AG08395 (cell line): ENCODE measurements at regions not wholly inside any gene's neighbourhood (a gene's known extent, or its start where the extent isn't known, plus 50 kb on each side); places are given as distances from the start of the nearest gene placed in this dataset.
"Not testable (repeated sequence)": the region's sequence is repeated elsewhere in the genome, so short reads cannot be mapped to it uniquely, and the experiment has no call there.

ENCODE experiments used
- DNase-seq: peaks from one replicate; pipeline ENCODE4 v3.0.0; 2012; ENCODE audit warnings: mixed read lengths, low spot score

DNA sequence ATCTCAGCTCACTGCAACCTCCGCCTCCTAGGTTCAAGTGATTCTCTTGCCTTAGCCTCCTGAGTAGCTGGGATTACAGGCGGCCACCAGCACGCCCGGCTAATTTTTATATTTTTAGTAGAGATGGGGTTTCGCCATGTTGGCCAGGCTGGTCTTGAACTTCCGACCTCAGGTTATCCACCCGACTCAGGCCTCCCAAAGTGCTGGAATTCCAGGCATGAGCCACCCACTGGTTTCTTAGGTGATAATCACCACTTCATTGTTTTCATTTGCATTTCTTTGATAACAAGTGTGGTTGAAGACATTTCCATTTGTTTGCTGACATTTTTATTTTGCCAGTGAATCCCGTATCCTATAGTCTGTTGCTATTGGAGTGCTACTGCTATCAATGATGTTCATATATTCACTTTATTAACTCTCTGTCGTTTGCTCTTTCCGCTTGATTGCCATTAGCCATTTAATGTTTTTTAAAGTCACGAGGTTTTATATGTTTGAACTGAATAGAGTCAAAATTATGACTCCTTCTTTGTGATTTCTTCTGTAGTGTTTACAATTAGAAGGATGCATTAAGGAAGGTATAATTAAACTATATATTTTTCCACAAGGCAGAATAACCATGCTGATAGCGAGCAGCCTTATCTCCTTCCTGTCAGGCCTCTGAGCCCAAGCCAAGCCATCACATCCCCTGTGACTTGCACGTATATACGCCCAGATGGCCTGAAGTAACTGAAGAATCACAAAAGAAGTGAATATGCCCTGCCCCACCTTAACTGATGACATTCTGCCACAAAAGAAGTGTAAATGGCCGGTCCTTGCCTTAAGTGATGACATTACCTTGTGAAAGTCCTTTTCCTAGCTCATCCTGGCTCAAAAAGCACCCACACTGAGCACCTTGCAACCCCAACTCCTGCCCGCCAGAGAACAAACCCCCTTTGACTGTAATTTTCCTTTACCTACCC, 87.3 kb upstream of the DAPK1 start:
- DNase-seq = not testable (repeated sequence)

DNA sequence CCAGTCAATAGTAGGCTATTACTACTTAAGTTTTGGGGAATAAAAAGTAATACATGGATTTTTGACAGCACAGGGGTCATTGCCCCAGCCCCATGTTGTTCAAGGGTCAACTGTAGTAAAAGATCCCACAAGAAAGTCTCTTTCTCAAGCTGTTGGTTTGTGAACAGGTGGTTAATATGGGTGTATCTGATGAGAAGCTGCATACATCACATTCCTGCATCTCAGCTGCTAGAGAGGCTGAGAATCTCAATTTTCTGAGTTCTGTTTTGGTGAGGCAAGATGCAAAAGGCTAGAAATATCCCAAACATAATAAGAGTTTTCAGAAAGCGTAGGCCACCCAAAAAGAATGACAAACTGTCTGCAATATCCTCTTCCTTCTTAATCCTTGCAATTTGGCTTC, 76.8 kb upstream of the DAPK1 start:
- DNase-seq = no peak

DNA sequence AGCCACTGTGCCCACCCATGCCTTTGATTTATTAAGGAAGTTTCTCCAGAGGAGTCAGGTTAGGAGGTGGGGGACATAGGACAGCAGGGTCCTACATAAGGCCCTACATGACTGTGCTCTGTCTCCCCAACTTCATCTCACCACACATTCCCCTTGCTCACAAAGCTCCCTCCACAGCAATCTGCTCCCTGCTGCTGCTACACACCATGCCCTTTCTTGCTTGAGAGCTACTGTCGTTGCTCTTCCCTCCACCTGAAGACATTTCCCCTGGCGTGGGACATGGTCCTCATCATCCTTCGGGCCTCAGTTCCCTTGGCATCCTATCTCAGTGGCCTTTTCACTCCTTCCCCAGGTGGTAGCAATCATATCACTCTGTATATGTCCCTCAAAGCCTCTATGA, 75.9 kb upstream of the DAPK1 start:
- DNase-seq = no peak

DNA sequence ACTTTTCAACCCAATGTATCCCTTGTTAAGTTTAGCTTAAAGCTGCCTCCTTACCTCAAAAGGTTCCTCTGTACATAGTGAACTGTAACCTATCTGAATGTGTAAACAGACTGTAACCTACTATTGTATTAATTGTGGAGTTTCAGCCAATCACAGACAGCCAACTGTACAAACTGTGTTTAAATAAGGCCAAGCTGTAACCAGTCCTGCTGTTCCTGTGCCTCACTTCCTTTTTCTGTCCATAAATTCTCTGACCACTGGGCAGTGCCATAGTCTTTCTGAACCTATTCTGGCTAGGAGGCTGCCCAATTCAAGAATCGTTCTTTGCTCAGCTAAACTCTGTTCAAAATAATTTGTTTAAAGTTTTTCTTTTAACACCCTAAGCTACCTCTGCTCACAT, 74.7 kb upstream of the DAPK1 start:
- DNase-seq = no peak

DNA sequence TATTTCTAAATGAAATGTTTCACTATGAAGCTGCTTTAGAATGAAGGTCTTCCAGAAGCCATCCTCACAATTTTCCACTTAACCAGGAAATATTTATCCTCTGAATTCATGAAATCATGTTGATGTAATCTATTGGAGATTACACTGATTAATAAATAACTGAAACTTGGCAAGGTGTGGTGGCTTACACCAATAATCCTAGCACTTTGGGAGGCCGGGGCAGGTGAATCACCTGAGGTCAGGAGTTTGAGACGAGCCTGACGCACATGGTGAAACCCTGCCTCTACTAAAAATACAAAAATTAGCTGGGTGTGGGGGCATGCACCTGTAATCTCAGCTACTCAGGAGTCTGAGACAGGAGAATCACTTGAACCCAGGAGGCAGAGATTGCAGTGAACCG, 73.8 kb upstream of the DAPK1 start:
- DNase-seq = not testable (repeated sequence)

DNA sequence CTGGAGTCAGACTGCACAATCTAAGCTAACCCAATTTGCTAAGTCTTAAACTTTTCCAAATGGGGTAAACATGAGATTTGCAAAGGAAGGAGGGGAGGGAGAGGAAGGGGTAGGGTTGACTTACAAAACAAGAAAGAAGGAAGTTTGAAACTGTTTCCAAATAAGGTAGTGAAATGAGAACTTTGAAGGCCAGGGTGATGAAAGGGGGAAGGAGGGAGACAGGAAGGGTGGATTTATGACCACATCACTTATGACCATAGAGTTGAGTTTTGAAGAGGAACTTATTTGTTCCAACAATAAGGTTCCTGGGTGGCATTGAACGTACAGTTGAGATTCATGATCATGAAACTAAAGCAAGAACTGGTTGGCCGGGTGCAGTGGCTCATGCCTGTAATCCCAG, 72.5 kb upstream of the DAPK1 start:
- no peak for DNase-seq

DNA sequence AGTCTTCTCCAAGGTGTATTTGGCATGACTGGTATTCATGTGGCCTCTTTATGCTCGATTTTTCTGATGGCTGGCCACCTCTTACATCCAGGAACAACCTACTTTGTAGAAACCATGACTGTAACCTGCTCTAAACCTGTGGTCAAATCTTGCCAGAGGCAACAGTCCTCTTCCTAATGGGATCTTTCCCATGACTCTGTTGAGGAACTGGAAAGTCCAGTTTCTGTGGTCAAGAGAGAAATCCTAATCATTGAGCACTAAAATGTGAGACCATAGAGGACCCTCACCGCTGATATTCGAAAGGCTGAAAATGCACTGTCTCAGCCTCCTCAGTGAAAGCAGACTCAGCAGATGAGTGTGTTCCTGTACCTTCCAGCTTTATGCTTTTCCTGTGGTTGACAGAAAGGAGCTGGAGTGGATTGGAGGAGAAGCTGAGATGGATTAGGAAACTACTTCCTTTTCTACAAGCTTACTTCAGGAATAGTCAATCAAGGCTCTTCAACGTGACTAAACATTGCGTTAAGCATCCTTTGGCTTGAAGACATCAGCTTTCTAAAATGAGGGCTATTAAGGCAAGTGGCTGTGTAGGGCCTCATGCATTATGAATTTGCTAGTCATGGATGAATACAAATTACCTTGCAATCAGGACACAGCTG, 69.7 kb upstream of the DAPK1 start:
- no peak for DNase-seq

DNA sequence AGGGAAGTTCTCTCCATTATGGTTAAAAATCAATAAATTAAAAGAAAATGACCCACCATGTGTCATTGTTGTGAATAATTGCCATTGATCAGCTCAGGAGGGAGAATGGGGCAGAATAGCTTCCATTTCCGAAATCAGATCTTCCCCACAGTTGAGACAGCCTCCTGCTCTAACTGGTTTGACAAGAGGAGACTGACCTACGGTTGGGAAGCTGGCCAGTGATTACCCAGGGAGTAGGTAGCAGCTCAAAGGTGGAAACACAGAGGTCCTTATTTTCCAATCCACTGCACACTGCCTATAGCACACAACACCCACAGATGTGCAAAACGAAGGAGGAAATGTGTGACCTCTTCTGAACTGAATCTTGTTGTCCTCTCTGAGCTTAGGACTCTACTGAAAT, 69.0 kb upstream of the DAPK1 start:
- DNase-seq = no peak

DNA sequence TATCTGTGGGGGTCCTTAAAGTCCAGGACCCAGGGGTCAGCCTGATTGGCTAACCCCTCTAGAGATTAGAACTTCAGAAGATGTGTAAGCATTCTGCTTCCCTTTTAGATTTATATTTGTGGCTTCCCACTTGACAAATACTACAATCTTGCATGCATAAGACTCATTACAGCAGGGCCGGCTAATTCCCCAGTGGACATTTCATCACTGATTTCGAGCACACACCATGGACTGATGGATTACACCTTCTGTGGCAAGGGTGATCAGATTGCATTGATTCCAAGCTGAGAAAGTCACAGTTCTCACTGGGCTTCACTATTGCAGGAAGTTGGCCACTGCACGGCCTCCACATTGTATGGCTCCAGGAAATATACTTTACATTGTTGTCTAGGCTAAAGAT, 65.8 kb upstream of the DAPK1 start:
- DNase-seq = peak; percentile 12

DNA sequence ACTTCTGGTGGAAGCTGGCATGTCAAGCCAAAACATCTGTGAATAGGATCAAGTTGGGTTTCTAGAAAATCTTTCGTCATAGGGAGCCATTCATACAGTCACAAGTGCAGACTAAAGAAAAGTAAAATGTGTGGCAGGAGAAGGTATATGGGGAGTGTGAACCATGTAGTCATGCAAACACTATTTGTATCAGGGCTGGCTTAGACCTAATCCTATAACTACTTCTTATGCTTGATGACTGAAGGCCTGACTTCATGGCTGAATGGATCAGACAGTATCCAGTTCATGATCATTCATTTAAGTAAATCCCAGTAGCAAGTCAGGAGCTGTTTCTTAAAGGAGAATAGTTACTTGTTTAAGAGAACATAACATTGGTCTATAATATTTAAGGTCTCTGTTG, 63.8 kb upstream of the DAPK1 start:
- DNase-seq = no peak

DNA sequence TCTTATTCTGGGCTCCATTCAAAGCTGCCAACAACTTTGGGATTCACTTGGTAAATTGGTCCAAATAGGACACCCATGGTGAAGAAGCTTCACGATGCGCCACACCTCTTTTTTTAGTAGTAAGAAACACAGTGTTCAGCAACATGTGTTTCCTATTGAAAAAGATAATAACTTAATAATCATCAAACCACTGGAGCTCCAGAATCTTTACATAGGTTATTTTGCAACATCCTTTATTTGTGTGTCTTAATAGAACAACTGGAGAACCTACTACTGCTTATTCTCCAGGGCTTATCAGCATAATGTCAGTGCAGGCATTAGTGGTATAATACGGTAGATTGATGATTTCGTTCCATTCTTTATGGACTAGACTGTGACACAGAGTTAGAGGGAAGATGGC, 63.3 kb upstream of the DAPK1 start:
- no peak for DNase-seq

DNA sequence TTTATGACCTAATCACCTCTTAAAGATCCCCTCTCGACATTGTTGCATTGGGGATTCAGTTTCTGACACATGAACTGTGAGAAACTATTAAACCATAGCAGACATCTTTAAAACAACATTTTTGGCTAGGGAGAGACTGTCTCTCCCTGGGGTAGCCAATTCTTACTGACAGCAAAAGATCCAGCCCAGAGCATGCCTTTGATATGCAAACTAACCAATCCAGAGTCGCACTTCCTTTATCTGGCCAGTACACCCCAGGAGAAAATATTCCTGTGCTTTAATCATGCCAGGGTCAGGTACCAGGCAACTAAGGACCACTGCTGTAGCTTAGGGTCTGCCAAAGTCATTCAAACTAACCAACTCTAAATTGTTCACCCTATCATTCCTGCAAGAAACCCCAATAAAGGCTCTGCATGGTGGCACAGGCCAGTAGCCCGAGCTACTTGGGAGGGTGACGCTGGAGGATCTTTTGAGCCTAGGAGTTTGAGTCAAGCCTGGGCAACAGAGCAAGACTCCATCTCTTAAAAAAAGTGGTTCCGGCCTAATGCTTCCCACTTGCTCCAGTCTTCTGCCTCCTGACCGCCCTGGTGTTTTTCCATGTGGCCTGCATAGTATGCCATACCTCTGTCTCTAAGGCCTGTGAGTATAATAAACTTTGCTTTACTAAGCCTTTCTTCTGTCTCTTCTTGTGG, 62.3 kb upstream of the DAPK1 start:
- no peak for DNase-seq

DNA sequence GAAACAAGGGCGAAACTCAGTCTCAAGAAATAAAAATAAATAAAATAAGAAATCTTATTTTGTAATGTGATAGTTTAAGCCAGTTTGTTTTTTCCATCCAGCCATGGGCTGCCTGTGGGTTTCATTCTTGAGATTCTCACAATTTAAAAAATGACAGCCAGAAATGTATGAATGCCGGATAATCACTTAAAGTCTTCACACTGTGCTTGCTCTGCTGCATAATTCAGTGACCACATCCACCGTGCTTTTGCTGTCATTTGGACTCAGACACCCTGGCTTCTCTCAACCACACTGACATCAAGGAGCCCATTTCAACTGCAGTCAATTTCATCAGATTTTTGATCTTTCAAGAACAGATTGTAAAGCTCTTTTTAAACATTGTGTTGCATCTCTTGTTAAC, 61.0 kb upstream of the DAPK1 start:
- DNase-seq = peak; percentile 10

DNA sequence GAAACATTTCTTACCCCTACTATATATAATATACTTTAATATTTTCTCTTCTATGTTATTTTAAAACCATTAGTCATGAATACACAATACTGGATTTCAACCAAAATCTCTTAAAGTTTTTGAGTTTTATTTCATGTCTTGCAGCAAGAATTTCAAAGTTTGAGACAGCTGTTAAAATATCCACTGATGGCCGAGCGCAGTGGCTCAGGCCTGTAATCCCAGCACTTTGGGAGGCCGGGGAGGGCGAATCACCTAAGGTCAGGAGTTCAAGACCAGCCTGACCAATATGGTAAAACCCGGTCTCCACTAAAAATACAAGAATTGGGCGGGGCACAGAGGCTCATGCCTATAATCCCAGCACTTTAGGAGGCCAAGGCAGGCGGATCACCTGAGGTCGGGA, 59.7 kb upstream of the DAPK1 start:
- no peak for DNase-seq

DNA sequence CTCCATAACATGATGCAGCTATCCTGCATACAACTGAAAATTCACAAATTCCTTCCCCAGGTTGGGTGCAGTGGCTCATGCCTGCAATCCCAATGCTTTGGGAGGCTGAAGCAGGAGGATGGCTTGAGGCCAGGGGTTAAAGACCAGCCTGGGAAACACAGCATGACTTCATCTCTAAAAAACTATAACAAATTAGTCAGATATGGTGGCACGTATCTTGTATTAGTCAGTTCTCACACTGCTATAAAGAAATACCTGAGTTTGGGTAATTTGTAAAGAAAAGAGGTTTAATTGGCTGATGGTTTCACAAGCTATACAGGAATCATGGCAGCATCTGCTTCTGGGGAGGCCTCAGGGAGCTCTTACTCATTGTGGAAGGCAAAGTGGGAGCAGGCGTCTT, 56.4 kb upstream of the DAPK1 start:
- no peak for DNase-seq

DNA sequence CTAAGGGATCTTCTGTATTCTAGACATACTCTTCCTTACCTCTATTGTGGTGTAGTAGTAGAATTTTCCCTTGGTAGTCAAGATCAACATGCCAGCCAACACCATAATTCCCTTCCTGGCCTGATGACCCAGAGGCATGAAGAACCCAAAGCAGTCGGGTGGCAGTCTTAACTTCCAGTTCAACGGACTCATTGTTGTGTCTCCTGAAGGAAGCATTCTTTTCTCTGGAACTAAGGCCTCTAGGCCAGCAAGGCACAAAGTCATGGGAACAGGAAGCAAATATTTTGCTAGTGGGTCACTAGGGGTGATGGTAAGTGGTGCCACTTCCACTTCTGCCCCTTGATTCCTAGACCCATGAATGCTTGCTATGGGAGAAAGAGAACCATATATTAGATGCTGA, 55.2 kb upstream of the DAPK1 start:
- DNase-seq = no peak

DNA sequence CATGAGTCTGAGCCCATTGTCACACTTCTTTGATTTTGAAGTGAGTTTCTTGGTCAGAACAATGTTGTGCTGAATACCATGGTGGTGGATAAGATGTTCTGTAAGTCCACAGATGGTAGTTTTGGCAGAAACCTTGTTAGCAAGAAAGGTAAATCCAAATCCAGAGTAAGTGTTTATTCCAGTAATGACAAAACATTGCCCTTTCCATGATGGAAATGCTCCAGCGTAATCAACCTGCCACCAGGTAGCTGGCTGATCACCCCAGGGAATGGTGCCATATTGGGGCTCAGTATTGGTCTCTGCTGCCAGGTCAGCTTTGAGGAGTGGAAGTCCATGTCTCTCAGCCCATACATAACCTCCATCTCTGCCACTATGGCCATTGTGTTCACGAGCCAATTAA, 54.7 kb upstream of the DAPK1 start:
- no peak for DNase-seq

DNA sequence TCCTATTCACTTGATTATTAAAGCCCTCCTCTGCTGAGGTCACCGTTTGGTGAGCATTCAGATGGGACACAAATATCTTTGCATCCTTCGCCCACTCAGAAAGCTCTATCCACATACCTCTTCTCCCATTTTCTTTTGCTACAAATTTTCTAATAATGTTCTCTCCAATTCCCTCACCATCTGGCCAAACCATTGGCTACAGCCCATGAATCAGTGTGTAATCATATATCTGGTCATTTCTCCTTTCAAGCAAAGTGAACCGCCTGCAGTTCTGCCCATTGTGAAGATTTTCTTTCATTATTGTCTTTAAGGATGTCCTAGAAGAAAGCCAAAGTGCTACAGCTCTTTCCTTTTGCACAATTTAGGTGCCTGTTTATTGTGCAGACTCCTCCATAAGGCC, 54.2 kb upstream of the DAPK1 start:
- no peak for DNase-seq

DNA sequence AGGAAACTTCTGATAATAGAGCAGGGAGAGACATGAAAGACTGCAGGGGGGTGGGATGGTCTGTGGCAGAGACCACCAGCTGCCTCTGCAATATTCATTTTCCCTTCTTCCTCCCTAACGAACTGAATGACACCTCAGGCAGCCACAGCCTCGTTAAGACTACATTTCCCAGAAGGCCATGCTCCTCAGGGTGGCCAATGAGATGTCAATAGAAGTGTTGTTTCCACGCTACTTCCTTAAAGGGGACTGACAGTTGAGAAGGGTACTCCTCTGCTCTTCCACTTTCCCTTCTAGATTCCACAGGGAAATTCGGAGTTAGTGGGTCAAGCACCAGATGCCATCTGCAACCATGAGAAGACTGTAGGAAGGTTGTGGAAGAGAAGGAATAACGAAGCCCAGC, 52.0 kb upstream of the DAPK1 start:
- no peak for DNase-seq

DNA sequence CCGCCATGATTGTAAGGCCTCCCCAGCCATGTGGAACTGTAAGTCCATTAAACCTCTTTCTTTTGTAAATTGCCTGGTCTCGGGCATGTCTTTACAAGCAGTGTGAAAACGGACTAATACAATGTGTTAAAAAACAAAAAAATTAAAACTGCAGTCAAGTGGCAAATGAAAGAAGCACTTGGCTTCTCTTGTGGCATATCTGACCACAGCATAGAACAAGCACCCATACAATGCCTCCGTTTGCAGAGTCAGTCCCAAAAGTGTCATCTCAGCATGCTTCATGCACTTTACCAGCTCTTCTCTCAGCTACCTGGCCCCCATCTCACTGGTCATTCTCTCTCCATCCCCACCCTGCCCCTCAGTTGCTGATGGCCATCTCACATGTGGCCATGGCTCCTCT, 51.1 kb upstream of the DAPK1 start:
- no peak for DNase-seq

DNA sequence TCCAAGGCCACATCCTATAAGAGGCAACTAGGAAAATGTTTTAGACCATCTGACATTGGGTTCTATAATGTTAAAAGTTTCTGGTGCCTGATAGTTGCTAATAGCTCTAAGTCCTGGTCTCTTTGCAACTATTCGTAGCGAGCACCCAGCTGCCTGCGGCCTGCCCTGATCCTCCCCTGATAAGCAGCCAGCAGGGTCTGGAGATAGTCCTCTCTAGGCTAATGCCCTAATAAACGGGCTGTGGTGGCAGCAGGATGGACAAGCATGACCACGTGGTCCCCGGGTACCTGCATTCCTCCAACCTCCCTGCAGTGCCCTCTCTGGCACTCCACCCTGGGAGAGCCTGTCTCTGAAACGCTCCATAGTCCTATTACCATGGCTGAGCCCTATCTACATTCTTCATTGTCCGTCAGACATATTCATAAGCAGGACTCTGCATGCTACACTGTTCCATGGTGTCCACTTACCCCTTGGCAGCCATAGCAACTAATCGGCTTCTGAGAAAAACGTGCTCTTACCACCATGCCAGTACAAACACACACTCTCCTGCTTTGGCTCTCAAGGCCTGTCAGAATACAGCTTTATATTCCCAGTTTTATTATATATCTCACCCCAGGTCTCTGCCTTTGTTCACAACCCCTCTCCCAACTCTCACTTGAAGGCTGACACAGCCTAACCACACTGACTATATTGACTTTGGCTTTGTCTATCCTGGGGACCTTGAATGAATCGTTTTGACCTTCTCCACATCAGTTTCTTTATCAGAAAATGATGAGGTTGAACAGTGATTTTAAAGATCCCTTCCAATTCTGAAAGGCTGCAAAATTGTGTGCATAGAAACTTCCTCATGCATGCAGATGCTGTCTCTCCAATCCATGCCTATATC, 49.9 kb upstream of the DAPK1 start:
- DNase-seq = no peak
